Parathyroid adenoma (tissue), 2 donors: ENCODE measurements at regions not wholly inside any gene's neighbourhood (a gene's known extent, or its start where the extent isn't known, plus 50 kb on each side); places are given as distances from the start of the nearest gene placed in this dataset.

Source experiments
- H2AFZ ChIP-seq: fragments of 300-600 bp; sonication (generic); one replicate; pipeline ENCODE4 v1.7.0; 2017; ENCODE audit warnings: antibody characterized with exemption, mild to moderate bottlenecking
- H3K27ac ChIP-seq: fragments of 300-600 bp; sonication (generic); one replicate; pipeline ENCODE4 v1.7.0; 2017
- H3K27me3 ChIP-seq: fragments of 300-600 bp; sonication (generic); one replicate; pipeline ENCODE4 v1.7.0; 2017; ENCODE audit warnings: low read length; ENCODE audit not compliant: control insufficient read depth, insufficient read depth
- H3K36me3 ChIP-seq: fragments of 300-600 bp; sonication (generic); one replicate; pipeline ENCODE4 v1.7.0; 2017; ENCODE audit warnings: low read length; ENCODE audit not compliant: control insufficient read depth, insufficient read depth
- H3K4me1 ChIP-seq: fragments of 300-600 bp; sonication (generic); one replicate; pipeline ENCODE4 v1.7.0; 2017; ENCODE audit warnings: control low read depth
- H3K4me2 ChIP-seq: fragments of 300-600 bp; sonication (generic); one replicate; pipeline ENCODE4 v1.7.0; 2017; ENCODE audit warnings: low read length
- H3K4me3 ChIP-seq: fragments of 300-600 bp; sonication (generic); one replicate; pipeline ENCODE4 v1.7.0; 2017; ENCODE audit warnings: low read depth, low read length
- H3K79me2 ChIP-seq: fragments of 300-600 bp; sonication (generic); one replicate; pipeline ENCODE4 v1.7.0; 2017; ENCODE audit warnings: control low read depth
- H3K9ac ChIP-seq: fragments of 300-600 bp; sonication (generic); one replicate; pipeline ENCODE4 v1.7.0; 2017; ENCODE audit warnings: mild to moderate bottlenecking
- H3K9me3 ChIP-seq: fragments of 300-600 bp; sonication (generic); one replicate; pipeline ENCODE4 v1.7.0; 2017; ENCODE audit warnings: low read length; ENCODE audit not compliant: control insufficient read depth
- CTCF ChIP-seq: fragments of 300-600 bp; sonication (generic); IDR thresholded peaks from one replicate; pipeline ENCODE4 v1.7.0; 2017; ENCODE audit warnings: antibody characterized with exemption, mild to moderate bottlenecking
- donor health status: primary hyperparathyroidism.

- no peak overlapping the region for H3K4me3 ChIP-seq
Measured at GRCh38 chr20:24212494-24212893, 223.9 kb upstream of the GGTLC1 start.

GRCh38 chr20:24211972-24212371 lies 223.4 kb upstream of the GGTLC1 start:
- no peaks in the 10 kb centered on the region for H3K9me3 ChIP-seq
- H3K9ac ChIP-seq, result no peak overlapping the region
- H2AFZ ChIP-seq, result no peak overlapping the region
- TF ChIP-seq CTCF, result no peak
- H3K27me3 ChIP-seq, result no peaks in the 10 kb centered on the region
- H3K27ac ChIP-seq, result no peak overlapping the region
- H3K4me2 ChIP-seq, result no peak overlapping the region
- H3K36me3 ChIP-seq, result no peaks in the 10 kb centered on the region
- H3K4me1 ChIP-seq, result no peaks in the 10 kb centered on the region
- H3K4me3 ChIP-seq, result no peak overlapping the region
- H3K79me2 ChIP-seq, result no peaks in the 10 kb centered on the region

More at GRCh38 chr20:24212494-24212893, 223.9 kb upstream of the GGTLC1 start:
- Histone ChIP-seq H3K4me2 (no peak overlapping the region), H3K27me3 (no peaks in the 10 kb centered on the region), H3K36me3 (no peaks in the 10 kb centered on the region), H3K9me3 (no peaks in the 10 kb centered on the region), H2AFZ (no peak overlapping the region), H3K79me2 (no peaks in the 10 kb centered on the region), H3K9ac (no peak overlapping the region), H3K27ac (no peak overlapping the region), H3K4me1 (no peaks in the 10 kb centered on the region)
- no peak for TF ChIP-seq CTCF

GRCh38 chr20:24210356-24210755 lies 221.8 kb upstream of the GGTLC1 start:
- no peak overlapping the region for H3K27ac ChIP-seq
- H3K79me2 ChIP-seq, result no peaks in the 10 kb centered on the region
- H3K4me1 ChIP-seq, result no peaks in the 10 kb centered on the region
- H3K36me3 ChIP-seq, result no peaks in the 10 kb centered on the region
- H3K4me3 ChIP-seq, result no peak overlapping the region
- H3K27me3 ChIP-seq, result no peaks in the 10 kb centered on the region
- H3K9ac ChIP-seq, result no peak overlapping the region
- no peak for TF ChIP-seq CTCF
- H3K9me3 ChIP-seq, result no peaks in the 10 kb centered on the region
- H2AFZ ChIP-seq, result no peak overlapping the region
- no peak overlapping the region for H3K4me2 ChIP-seq

- Histone ChIP-seq H2AFZ (no peak overlapping the region), H3K4me3 (no peak overlapping the region), H3K4me2 (no peak overlapping the region), H3K9me3 (no peaks in the 10 kb centered on the region), H3K27me3 (no peaks in the 10 kb centered on the region), H3K79me2 (no peaks in the 10 kb centered on the region), H3K27ac (no peak overlapping the region), H3K4me1 (no peaks in the 10 kb centered on the region), H3K9ac (no peak overlapping the region), H3K36me3 (no peaks in the 10 kb centered on the region)
- no peak for TF ChIP-seq CTCF
Measured at GRCh38 chr20:24208652-24209051, 220.1 kb upstream of the GGTLC1 start.

- TF ChIP-seq CTCF, result no peak
- no peak overlapping the region for H3K27ac ChIP-seq
- H2AFZ ChIP-seq, result no peak overlapping the region
- no peaks in the 10 kb centered on the region for H3K9me3 ChIP-seq
- no peak overlapping the region for H3K9ac ChIP-seq
- H3K79me2 ChIP-seq, result no peaks in the 10 kb centered on the region
- H3K4me2 ChIP-seq, result no peak overlapping the region
- no peak overlapping the region for H3K4me3 ChIP-seq
- H3K4me1 ChIP-seq, result no peaks in the 10 kb centered on the region
- H3K27me3 ChIP-seq, result no peaks in the 10 kb centered on the region
- H3K36me3 ChIP-seq, result no peaks in the 10 kb centered on the region
Measured at GRCh38 chr20:24207803-24208300, 219.3 kb upstream of the GGTLC1 start.
